HCT116 (cell line): ENCODE measurements at regions not wholly inside any gene's neighbourhood (a gene's known extent, or its start where the extent isn't known, plus 50 kb on each side); places are given as distances from the start of the nearest gene placed in this dataset.

Experiments used
- ATAC-seq: fragments of 200-7000 bp; cut with Tn5 transposase; 2 replicates; pipeline ENCODE4 v1.9.1; 2020; ENCODE audit warnings: mild to moderate bottlenecking, moderate library complexity
- BruUV-seq: library from RNA; stranded (reverse); fragments of 400-500 nt; replicated peaks from 2 replicates; lab custom pipeline; 2021; lab: Mats Ljungman, UMichigan
- CTCF ChIA-PET: fragments of 300-600 bp; sonication (Branson Sonifier 250); formaldehyde crosslinking; loops from one replicate; lab custom pipeline; 2021; ENCODE audit warnings: antibody characterized with exemption; lab: Charles Lee
- POLR2A ChIA-PET: fragments of 300-600, 350-600 bp; sonication (Branson Sonifier 250); formaldehyde crosslinking; loops from one replicate; lab custom pipeline; 2021; ENCODE audit warnings: antibody characterized with exemption; lab: Charles Lee
- RAD21 ChIA-PET, 2 experiments: fragments of 300-600 bp; sonication (Branson Sonifier 250); formaldehyde crosslinking; loops; one replicate each; lab custom pipeline; 2023; ENCODE audit warnings: low total read pairs in 2 of 2; ENCODE audit not compliant: uncharacterized antibody in 2 of 2, unreplicated experiment in 2 of 2, low non-redundant PET in 1 of 2; lab: Charles Lee
- DNase-seq: peaks from one replicate; pipeline ENCODE4 v3.0.0-alpha.2; 2010; ENCODE audit warnings: low read depth, low spot score
- H2AFZ ChIP-seq: fragments of 200-600 bp; shearing (Covaris generic), sonication (generic); 2 replicates; pipeline ENCODE4 v1.6.1; 2017; ENCODE audit warnings: low read depth, mixed run types, mixed read lengths, antibody characterized with exemption, low read length; ENCODE audit not compliant: poor library complexity, severe bottlenecking
- H3K27ac ChIP-seq: 2 replicates; pipeline ENCODE4 v1.5.1; 2012; ENCODE audit warnings: low read depth, low read length
- H3K27me3 ChIP-seq: fragments of 200-600 bp; sonication (generic); 2 replicates; pipeline ENCODE4 v1.6.1; 2016; ENCODE audit warnings: mixed run types, low read length, mixed read lengths; ENCODE audit not compliant: insufficient read depth
- H3K36me3 ChIP-seq, 2 experiments: fragments of 200-500 bp in 1 of 2; fragments of 200-600 bp in 1 of 2; sonication (Bioruptor generic) in 1 of 2; sonication (generic) in 1 of 2; 2 replicates each; pipeline versions ENCODE4 v1.5.1 to v1.6.1; 2014 to 2016; ENCODE audit warnings: low read length in 2 of 2, inconsistent platforms in 1 of 2, mixed read lengths in 1 of 2, mixed run types in 1 of 2; ENCODE audit not compliant: insufficient read depth in 2 of 2, control insufficient read depth in 1 of 2
- H3K4me1 ChIP-seq, 2 experiments: fragments of 200-600 bp in 1 of 2; sonication (generic) in 1 of 2; 2 replicates each; pipeline versions ENCODE4 v1.5.1 to v1.6.1; 2012 to 2017; ENCODE audit warnings: low read length in 2 of 2, inconsistent platforms in 1 of 2, mild to moderate bottlenecking in 1 of 2, mixed read lengths in 1 of 2, mixed run types in 1 of 2, moderate library complexity in 1 of 2; ENCODE audit not compliant: insufficient read depth in 2 of 2, control insufficient read depth in 1 of 2
- H3K4me2 ChIP-seq: fragments of 200-600 bp; sonication (generic); 2 replicates; pipeline ENCODE4 v1.6.1; 2017; ENCODE audit warnings: mixed run types, low read length, mixed read lengths
- H3K4me3 ChIP-seq, 2 experiments: fragments of 200-600 bp in 1 of 2; sonication (generic) in 1 of 2; replicated peaks in 1 of 2; 2 replicates each; pipeline ENCODE4 v1.5.1; 2011 to 2016; ENCODE audit warnings: low read length in 2 of 2, control low read depth in 1 of 2, low read depth in 1 of 2, mild to moderate bottlenecking in 1 of 2, mixed read lengths in 1 of 2, mixed run types in 1 of 2
- H3K79me2 ChIP-seq: fragments of 200-600 bp; sonication (generic); 2 replicates; pipeline ENCODE4 v1.6.1; 2017; ENCODE audit warnings: mild to moderate bottlenecking, mixed run types, low read length, moderate library complexity, mixed read lengths; ENCODE audit not compliant: insufficient read depth
- H3K9ac ChIP-seq: fragments of 200-600 bp; sonication (generic); 2 replicates; pipeline ENCODE4 v1.6.1; 2016; ENCODE audit warnings: low read length, mixed read lengths
- H3K9me2 ChIP-seq: fragments of 200-600 bp; sonication (generic), shearing (Covaris generic); 2 replicates; pipeline ENCODE4 v1.6.1; 2017; ENCODE audit warnings: mixed run types, mild to moderate bottlenecking, moderate library complexity; ENCODE audit not compliant: insufficient read depth
- H3K9me3 ChIP-seq, 2 experiments: fragments of 200-500 bp in 1 of 2; fragments of 200-600 bp in 1 of 2; sonication (Bioruptor generic) in 1 of 2; sonication (generic) in 1 of 2; 2 replicates each; pipeline ENCODE4 v1.6.1; 2014 to 2017; ENCODE audit warnings: low read length in 2 of 2, mixed read lengths in 2 of 2, inconsistent platforms in 1 of 2, low read depth in 1 of 2, mild to moderate bottlenecking in 1 of 2, mixed run types in 1 of 2, moderate library complexity in 1 of 2; ENCODE audit not compliant: control insufficient read depth in 1 of 2, insufficient read depth in 1 of 2
- H4K20me1 ChIP-seq: fragments of 200-600 bp; sonication (generic), shearing (Covaris generic); 2 replicates; pipeline ENCODE4 v1.6.1; 2017; ENCODE audit warnings: mixed run types, mild to moderate bottlenecking, moderate library complexity; ENCODE audit not compliant: insufficient read depth
- ATF3 ChIP-seq: IDR thresholded peaks from 2 replicates; pipeline ENCODE4 v1.6.1; 2012
- CBX3 ChIP-seq: IDR thresholded peaks from 2 replicates; pipeline ENCODE4 v1.6.1; 2012; ENCODE audit warnings: low read depth
- CEBPB ChIP-seq: IDR thresholded peaks from 2 replicates; pipeline ENCODE4 v1.6.1; 2012; ENCODE audit warnings: low read depth
- EGR1 ChIP-seq: IDR thresholded peaks from 2 replicates; pipeline ENCODE4 v1.6.1; 2012; ENCODE audit warnings: low read depth
- EZH2 ChIP-seq: fragments of 200-600 bp; sonication (generic); IDR thresholded peaks from 2 replicates; pipeline ENCODE4 v1.6.1; 2017; ENCODE audit warnings: antibody characterized with exemption, mixed run types
- FOSL1 ChIP-seq: IDR thresholded peaks from 2 replicates; pipeline ENCODE4 v1.6.1; 2012; ENCODE audit warnings: low read depth
- JUND ChIP-seq: IDR thresholded peaks from 2 replicates; pipeline ENCODE4 v1.6.1; 2012
- MAX ChIP-seq: IDR thresholded peaks from 2 replicates; pipeline ENCODE4 v1.6.1; 2012
- POLR2A ChIP-seq: IDR thresholded peaks from 2 replicates; pipeline ENCODE4 v1.7.0; 2011; ENCODE audit warnings: borderline replicate concordance; ENCODE audit not compliant: insufficient read depth, insufficient read length; ENCODE audit errors: extremely low read depth
- POLR2AphosphoS5 ChIP-seq: IDR thresholded peaks from 2 replicates; pipeline ENCODE4 v1.6.1; 2011; ENCODE audit warnings: mild to moderate bottlenecking, low read depth, low read length, moderate library complexity
- RAD21 ChIP-seq: IDR thresholded peaks from 2 replicates; pipeline ENCODE4 v1.6.1; 2012; ENCODE audit warnings: low read depth, mild to moderate bottlenecking
- REST ChIP-seq: IDR thresholded peaks from 2 replicates; pipeline ENCODE4 v1.6.1; 2012; ENCODE audit warnings: low read depth
- SIN3A ChIP-seq: IDR thresholded peaks from 2 replicates; pipeline ENCODE4 v1.6.1; 2012; ENCODE audit warnings: low read depth
- SP1 ChIP-seq: IDR thresholded peaks from 2 replicates; pipeline ENCODE4 v1.6.1; 2012; ENCODE audit warnings: low read depth
- SRF ChIP-seq: IDR thresholded peaks from 2 replicates; pipeline ENCODE4 v1.6.1; 2012; ENCODE audit warnings: low read depth
- TCF7L2 ChIP-seq: IDR thresholded peaks from 2 replicates; pipeline ENCODE4 v1.7.0; 2011; ENCODE audit warnings: borderline replicate concordance, inconsistent platforms; ENCODE audit not compliant: insufficient read depth, insufficient read length; ENCODE audit errors: extremely low read depth
- YY1 ChIP-seq: IDR thresholded peaks from 2 replicates; pipeline ENCODE4 v1.6.1; 2011; ENCODE audit warnings: low read length, low read depth, moderate library complexity, mild to moderate bottlenecking; ENCODE audit not compliant: insufficient replicate concordance; ENCODE audit errors: extremely low read depth
- intact Hi-C: fragments of 100-400 bp; cut with micrococcal nuclease; formaldehyde crosslinking; loops from 2 replicates; pipeline ENCODE4 v1.10.0; 2022
- TF ChIP-seq, protein P1 (sequence below), 3 experiments: fragments of 200-600 bp in 1 of 3; sonication (generic) in 1 of 3; IDR thresholded peaks in 2 of 3; conservative IDR thresholded peaks in 1 of 3; 2 replicates each; pipeline ENCODE4 v1.5.1; 2012 to 2017; ENCODE audit warnings: low read depth in 2 of 3, low read length in 2 of 3, antibody characterized with exemption in 1 of 3, borderline replicate concordance in 1 of 3, control low read depth in 1 of 3, mild to moderate bottlenecking in 1 of 3, mixed read lengths in 1 of 3, mixed run types in 1 of 3, moderate library complexity in 1 of 3; ENCODE audit not compliant: insufficient read depth in 1 of 3

- no peaks in the 10 kb centered on the region for H3K36me3 ChIP-seq
- no TSS peak for BruUV-seq
- H3K79me2 ChIP-seq: no peaks in the 10 kb centered on the region
- H3K27me3 ChIP-seq: no peaks in the 10 kb centered on the region
- POLR2A ChIA-PET: no interaction called here
- H3K4me1 ChIP-seq: no peaks in the 10 kb centered on the region
- intact Hi-C loops: no loop called here
- RAD21 ChIA-PET: no interaction called here
- CTCF ChIA-PET: no interaction called here
- no peak overlapping the region for H3K9ac ChIP-seq
- H3K4me2 ChIP-seq: no peak overlapping the region
- H3K27ac ChIP-seq: no peak overlapping the region
- H3K9me2 ChIP-seq: no peaks in the 10 kb centered on the region
- no peak overlapping the region for H3K4me3 ChIP-seq
- TF ChIP-seq YY1: no peak
- no peak for TF ChIP-seq TCF7L2
- no peak for TF ChIP-seq ATF3
- TF ChIP-seq SP1: no peak
- no peak for TF ChIP-seq SRF
- TF ChIP-seq RAD21: no peak
- TF ChIP-seq, protein P1, sequence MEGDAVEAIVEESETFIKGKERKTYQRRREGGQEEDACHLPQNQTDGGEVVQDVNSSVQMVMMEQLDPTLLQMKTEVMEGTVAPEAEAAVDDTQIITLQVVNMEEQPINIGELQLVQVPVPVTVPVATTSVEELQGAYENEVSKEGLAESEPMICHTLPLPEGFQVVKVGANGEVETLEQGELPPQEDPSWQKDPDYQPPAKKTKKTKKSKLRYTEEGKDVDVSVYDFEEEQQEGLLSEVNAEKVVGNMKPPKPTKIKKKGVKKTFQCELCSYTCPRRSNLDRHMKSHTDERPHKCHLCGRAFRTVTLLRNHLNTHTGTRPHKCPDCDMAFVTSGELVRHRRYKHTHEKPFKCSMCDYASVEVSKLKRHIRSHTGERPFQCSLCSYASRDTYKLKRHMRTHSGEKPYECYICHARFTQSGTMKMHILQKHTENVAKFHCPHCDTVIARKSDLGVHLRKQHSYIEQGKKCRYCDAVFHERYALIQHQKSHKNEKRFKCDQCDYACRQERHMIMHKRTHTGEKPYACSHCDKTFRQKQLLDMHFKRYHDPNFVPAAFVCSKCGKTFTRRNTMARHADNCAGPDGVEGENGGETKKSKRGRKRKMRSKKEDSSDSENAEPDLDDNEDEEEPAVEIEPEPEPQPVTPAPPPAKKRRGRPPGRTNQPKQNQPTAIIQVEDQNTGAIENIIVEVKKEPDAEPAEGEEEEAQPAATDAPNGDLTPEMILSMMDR (IDR thresholded peaks at IDR 0.05 in 2 of 3, conservative IDR thresholded peaks at IDR 0.05 in 1 of 3; ENCODE audit: borderline replicate concordance in 1 of 3, insufficient read depth in 1 of 3, low read depth in 2 of 3, low read length in 2 of 3): no peak
- no peak for TF ChIP-seq FOSL1
- no peak for TF ChIP-seq EGR1
- TF ChIP-seq JUND: no peak
- no peak for TF ChIP-seq POLR2A
- TF ChIP-seq CBX3: no peak
- TF ChIP-seq POLR2AphosphoS5: no peak
- no peak for TF ChIP-seq CEBPB
- TF ChIP-seq SIN3A: no peak
- TF ChIP-seq MAX: no peak
- no peak for TF ChIP-seq EZH2
- TF ChIP-seq REST: no peak
- DNase-seq (no peak), ATAC-seq (no peak)
- no peaks in the 10 kb centered on the region for H3K9me3 ChIP-seq
- no peak overlapping the region for H2AFZ ChIP-seq
- no peaks in the 10 kb centered on the region for H4K20me1 ChIP-seq
Observed at GRCh38 chr14:98689951-98690350, 582.0 kb downstream of the BCL11B start.
